OCI-LY1 (cell line): ENCODE measurements at regions not wholly inside any gene's neighbourhood (a gene's known extent, or its start where the extent isn't known, plus 50 kb on each side); places are given as distances from the start of the nearest gene placed in this dataset.

ENCODE experiments used
- EZH2 ChIP-seq: fragments of 200-600 bp; sonication (generic), shearing (Covaris generic); IDR thresholded peaks from 2 replicates; pipeline ENCODE4 v1.8.0; 2017; ENCODE audit warnings: borderline replicate concordance, mixed run types, mild to moderate bottlenecking, antibody characterized with exemption, low read length, moderate library complexity, mixed read lengths
- TF ChIP-seq, protein P1 (sequence below): fragments of 200-600 bp; sonication (generic), shearing (Covaris generic); IDR thresholded peaks from 2 replicates; pipeline ENCODE4 v1.5.1; 2017; ENCODE audit warnings: mild to moderate bottlenecking, antibody characterized with exemption, low read length, moderate library complexity, mixed read lengths

DNA sequence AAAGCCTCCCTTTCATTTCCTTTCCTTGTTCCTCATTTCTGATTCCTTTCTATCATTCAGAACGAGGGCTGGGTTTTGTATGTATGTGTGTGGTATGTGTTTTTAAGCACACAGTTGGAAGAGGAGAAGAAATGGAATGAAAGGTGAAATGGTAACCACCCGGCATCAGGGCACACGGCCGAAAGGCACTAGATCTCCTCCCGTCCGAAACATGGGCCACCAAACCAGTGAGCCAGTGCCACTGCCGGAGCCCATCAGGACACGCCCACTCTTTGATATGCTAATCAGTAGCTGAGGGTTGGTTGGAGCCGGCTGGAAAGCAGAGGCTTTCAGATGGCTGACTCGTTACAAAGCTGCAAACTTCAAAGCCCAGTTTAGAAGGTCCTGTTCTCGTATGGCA, 228.6 kb upstream of the JARID2 start:
- TF ChIP-seq, protein P1, sequence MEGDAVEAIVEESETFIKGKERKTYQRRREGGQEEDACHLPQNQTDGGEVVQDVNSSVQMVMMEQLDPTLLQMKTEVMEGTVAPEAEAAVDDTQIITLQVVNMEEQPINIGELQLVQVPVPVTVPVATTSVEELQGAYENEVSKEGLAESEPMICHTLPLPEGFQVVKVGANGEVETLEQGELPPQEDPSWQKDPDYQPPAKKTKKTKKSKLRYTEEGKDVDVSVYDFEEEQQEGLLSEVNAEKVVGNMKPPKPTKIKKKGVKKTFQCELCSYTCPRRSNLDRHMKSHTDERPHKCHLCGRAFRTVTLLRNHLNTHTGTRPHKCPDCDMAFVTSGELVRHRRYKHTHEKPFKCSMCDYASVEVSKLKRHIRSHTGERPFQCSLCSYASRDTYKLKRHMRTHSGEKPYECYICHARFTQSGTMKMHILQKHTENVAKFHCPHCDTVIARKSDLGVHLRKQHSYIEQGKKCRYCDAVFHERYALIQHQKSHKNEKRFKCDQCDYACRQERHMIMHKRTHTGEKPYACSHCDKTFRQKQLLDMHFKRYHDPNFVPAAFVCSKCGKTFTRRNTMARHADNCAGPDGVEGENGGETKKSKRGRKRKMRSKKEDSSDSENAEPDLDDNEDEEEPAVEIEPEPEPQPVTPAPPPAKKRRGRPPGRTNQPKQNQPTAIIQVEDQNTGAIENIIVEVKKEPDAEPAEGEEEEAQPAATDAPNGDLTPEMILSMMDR = no peak
- no peak for TF ChIP-seq EZH2
